ENCODE measurements at regions not wholly inside any gene's neighbourhood (a gene's known extent, or its start where the extent isn't known, plus 50 kb on each side); places are given as distances from the start of the nearest gene placed in this dataset.

- Histone ChIP-seq H3K27me3 (replicated peaks in 1 of 7) (no peaks in the 10 kb centered on the region), H3K36me3 (no peaks in the 10 kb centered on the region), H3K9me3 (no peaks in the 10 kb centered on the region), H3K27ac (no peak overlapping the region), H3K4me1 (no peaks in the 10 kb centered on the region), H3K4me3 (no peak overlapping the region)
- 83 to 94% (median 89%) methylated on average over 15 of the region's 15 CpGs for WGBS, 5 donors
- intact Hi-C loops (cut with DNase I; ENCODE audit: low total_unique reads) = no loop called here
- DNase-seq = no peak
- TF ChIP-seq CTCF (IDR thresholded peaks at IDR 0.05 in 8 of 11, conservative IDR thresholded peaks at IDR 0.05 in 3 of 11) (no peak), POLR2A (IDR thresholded peaks at IDR 0.05) (no peak), POLR2AphosphoS5 (IDR thresholded peaks at IDR 0.05) (no peak)
Measured at GRCh38 chr10:4188406-4188805, 403.4 kb upstream of the KLF6 start.

GRCh38 chr10:4186849-4187540 is 402.0 kb upstream of the KLF6 start:
- intact Hi-C loops (cut with DNase I; ENCODE audit: low total_unique reads) = no loop called here
- Histone ChIP-seq H3K4me1 (peaks cover 0 to 1% (median 0%) of the 10 kb centered on the region in 6 donors), H3K36me3 (no peaks in the 10 kb centered on the region), H3K4me3 (no peak overlapping the region), H3K9me3 (no peaks in the 10 kb centered on the region), H3K27me3 (replicated peaks in 1 of 7) (no peaks in the 10 kb centered on the region), H3K27ac (no peak overlapping the region)
- DNase-seq = no peak
- TF ChIP-seq CTCF (IDR thresholded peaks at IDR 0.05 in 8 of 11, conservative IDR thresholded peaks at IDR 0.05 in 3 of 11) (no peak), POLR2AphosphoS5 (IDR thresholded peaks at IDR 0.05) (no peak), POLR2A (IDR thresholded peaks at IDR 0.05) (no peak)
- WGBS, 5 donors = 70 to 78% (median 75%) methylated on average over 12 of the region's 12 CpGs

GRCh38 chr10:4183761-4184261 is 398.8 kb upstream of the KLF6 start:
- H3K27ac ChIP-seq = no peak overlapping the region
- no peaks in the 10 kb centered on the region for H3K9me3 ChIP-seq
- no peaks in the 10 kb centered on the region for H3K27me3 ChIP-seq (replicated peaks in 1 of 7)
- intact Hi-C loops (cut with DNase I; ENCODE audit: low total_unique reads) = no loop called here
- TF ChIP-seq POLR2A (IDR thresholded peaks at IDR 0.05) = no peak
- TF ChIP-seq POLR2AphosphoS5 (IDR thresholded peaks at IDR 0.05) = no peak
- no peak for TF ChIP-seq CTCF (IDR thresholded peaks at IDR 0.05 in 8 of 11, conservative IDR thresholded peaks at IDR 0.05 in 3 of 11)
- H3K4me1 ChIP-seq = peaks cover 0 to 9% (median 3%) of the 10 kb centered on the region in 6 donors
- WGBS, 5 donors = 81 to 89% (median 84%) methylated on average over 3 of the region's 3 CpGs
- DNase-seq = no peak
- no peak overlapping the region for H3K4me3 ChIP-seq
- H3K36me3 ChIP-seq = no peaks in the 10 kb centered on the region

- no peaks in the 10 kb centered on the region for H3K27me3 ChIP-seq (replicated peaks in 1 of 7)
- intact Hi-C loops (cut with DNase I; ENCODE audit: low total_unique reads) = no loop called here
- H3K4me3 ChIP-seq = no peak overlapping the region
- no peaks in the 10 kb centered on the region for H3K9me3 ChIP-seq
- no peaks in the 10 kb centered on the region for H3K36me3 ChIP-seq
- peak overlapping the region in 2 of 8 donors; percentile 6 to 30 for H3K27ac ChIP-seq
- WGBS, 5 donors = 43 to 65% (median 55%) methylated on average over 2 of the region's 2 CpGs
- H3K4me1 ChIP-seq = peaks cover 0 to 11% (median 3%) of the 10 kb centered on the region in 6 donors
- no peak for TF ChIP-seq POLR2AphosphoS5 (IDR thresholded peaks at IDR 0.05)
- TF ChIP-seq CTCF (IDR thresholded peaks at IDR 0.05 in 8 of 11, conservative IDR thresholded peaks at IDR 0.05 in 3 of 11) = no peak
- no peak for DNase-seq
Measured at GRCh38 chr10:4181621-4182049, 396.6 kb upstream of the KLF6 start.
